Hematopoietic multipotent progenitor cell treated with erythropoietin and hydrocortisone succinate and interleukin-3 and kit ligand, for 6 days (in vitro differentiated cells): ENCODE measurements at regions not wholly inside any gene's neighbourhood (a gene's known extent, or its start where the extent isn't known, plus 50 kb on each side); places are given as distances from the start of the nearest gene placed in this dataset.
"Not testable (repeated sequence)": the region's sequence is repeated elsewhere in the genome, so short reads cannot be mapped to it uniquely, and the experiment has no call there.

Source experiments
- DNase-seq: peaks from one replicate; pipeline ENCODE4 v3.0.0-alpha.2; 2015

DNA sequence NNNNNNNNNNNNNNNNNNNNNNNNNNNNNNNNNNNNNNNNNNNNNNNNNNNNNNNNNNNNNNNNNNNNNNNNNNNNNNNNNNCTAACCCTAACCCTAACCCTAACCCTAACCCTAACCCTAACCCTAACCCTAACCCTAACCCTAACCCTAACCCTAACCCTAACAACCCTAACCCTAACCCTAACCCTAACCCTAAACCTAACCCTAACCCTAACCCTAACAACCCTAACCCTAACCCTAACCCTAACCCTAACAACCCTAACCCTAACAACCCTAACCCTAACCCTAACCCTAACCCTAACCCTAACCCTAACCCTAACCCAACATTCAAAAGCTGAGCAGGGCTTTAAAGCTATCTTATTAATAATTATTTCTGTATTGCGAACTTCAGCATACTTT lies 182.5 kb upstream of the FAM20C start:
- DNase-seq = peak; percentile 6

DNA sequence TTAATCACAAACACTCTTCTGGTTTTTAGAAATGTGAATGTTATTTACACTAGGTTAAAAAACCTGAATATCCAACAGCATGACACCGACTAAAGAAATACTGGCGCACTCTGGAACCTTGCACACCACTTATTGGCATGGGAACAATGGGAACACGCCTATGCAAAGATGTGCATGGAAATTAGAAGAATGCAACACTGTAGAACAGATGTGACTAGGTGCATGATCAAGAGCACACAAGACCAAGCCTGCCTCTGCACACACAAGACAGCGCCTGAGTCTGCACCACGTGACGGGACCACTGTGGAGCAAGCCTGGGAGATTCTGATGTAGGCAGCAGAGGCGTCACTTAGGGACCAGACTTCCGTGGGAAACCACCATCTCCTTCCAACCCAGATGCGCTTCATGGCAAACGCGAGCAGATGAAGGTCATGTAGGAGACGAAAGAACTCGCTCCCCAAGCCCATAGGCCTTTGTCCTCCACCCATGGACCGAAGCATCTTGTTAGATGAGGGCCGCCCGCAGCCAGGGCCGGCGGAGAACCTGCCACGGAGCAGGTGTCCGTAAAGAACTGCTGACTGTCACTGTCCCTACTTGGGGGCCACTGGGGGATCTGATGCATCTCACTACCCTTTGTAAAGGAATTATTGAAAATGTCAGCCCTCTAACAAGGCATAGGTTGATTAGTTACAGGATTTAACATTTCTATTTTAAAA lies 159.6 kb upstream of the FAM20C start:
- DNase-seq = not testable (repeated sequence)

- DNase-seq = not testable (repeated sequence)
These were observed 157.2 kb upstream of the FAM20C start for GRCh38 chr7:35121-35541.

DNA sequence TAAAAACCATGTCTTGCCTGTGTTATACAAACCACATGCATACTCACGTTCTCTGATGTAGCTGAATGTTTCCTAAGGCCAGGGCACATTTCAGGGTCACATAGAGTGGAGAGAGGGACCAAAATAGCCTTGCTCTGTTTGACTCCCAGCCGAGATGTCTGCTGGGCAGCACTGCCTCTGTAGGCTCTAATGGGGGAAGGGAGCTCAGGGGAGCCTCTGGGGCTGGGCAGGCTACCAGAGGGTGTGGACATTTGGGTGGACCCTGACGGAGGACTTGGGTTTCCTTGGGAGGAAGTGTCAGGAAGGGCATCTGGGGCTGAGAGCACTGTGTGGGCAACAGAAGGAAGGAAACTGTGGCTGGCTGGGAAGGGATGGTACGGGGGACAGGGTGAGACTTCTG lies 155.8 kb upstream of the FAM20C start:
- not testable (repeated sequence) for DNase-seq

DNA sequence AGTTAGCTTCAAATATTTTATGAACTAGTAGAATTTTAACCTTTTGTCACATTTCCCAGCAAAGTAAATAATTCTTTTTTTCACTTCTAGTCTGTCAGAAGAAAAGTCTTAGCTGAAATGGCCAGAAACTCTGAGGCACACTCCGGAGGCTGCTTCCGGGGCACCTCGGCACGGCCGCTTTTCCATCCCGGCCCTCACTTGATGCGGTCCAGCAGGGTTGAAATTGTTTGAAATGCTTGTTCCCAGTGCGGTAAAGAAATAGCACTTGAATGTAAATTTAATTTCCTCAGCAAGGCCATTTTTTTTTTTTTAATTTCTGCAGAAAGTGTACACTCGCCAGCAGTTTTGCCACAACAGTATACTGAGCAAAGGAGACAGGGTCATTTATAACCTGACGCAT lies 154.7 kb upstream of the FAM20C start:
- DNase-seq = not testable (repeated sequence)

DNA sequence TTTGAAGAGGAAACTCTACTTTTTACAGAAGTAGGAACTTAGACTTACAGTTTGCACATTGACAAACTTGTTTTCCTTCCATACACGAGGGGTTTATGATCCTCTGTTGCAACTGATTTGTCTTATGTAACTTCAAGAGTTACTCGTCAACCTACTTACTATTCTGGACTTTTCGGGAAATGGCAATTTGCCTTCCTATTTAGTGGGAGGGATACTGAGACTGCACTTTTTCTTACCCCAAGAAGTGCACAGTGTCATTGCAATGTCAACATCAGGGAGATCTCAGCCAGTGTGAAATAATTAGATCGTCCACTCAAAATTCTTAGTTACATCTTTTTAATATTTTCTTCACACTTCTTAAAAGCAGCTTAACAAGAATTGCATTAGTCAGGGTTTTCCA lies 153.9 kb upstream of the FAM20C start:
- DNase-seq = not testable (repeated sequence)

- not testable (repeated sequence) for DNase-seq
These were observed 152.2 kb upstream of the FAM20C start for GRCh38 chr7:39984-40740.

DNA sequence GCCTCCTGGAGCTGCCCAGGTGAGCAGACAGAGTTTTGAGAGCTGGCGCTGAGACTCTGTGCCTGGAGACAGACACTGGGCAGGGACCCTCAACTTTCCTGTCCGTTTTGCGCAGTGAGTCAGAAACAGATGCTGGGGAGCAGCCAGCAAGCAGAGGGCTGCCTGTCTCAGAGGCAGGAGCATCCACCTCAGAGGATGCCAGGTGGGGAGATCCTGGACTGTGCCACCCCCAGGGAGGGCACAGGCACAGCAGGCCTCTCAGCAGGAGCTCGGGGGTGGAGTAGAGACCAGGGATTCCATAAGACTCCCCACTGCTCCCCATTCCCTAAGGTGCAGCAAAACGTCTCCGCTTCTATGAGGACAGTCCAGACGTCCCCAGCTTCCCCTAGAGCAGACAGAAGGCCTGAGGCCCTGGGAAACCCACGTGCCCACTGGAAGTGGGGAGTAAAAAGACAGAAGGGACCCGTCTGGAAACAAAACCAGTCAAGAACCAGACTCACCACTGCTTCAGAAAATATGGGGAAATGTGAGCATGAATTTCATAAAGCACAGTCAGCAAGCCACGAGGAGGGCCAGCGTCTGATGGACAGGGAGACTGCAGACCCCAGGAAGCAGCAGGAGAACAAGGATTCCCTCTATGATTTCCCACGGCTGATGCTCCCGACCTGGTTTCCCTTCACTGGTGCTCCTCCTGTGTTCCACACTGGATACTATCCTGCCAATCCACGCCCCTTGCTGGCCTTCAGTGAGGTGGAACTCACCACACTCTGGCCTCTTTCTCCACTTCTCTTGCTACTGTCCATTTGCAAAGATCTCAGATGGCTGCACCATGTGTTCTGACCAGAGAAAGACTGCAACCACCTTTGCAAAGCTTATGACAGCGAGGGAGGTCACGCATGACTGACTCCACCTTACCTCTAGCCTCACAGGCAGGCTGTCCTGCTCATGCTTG lies 151.3 kb upstream of the FAM20C start:
- DNase-seq = no peak

DNA sequence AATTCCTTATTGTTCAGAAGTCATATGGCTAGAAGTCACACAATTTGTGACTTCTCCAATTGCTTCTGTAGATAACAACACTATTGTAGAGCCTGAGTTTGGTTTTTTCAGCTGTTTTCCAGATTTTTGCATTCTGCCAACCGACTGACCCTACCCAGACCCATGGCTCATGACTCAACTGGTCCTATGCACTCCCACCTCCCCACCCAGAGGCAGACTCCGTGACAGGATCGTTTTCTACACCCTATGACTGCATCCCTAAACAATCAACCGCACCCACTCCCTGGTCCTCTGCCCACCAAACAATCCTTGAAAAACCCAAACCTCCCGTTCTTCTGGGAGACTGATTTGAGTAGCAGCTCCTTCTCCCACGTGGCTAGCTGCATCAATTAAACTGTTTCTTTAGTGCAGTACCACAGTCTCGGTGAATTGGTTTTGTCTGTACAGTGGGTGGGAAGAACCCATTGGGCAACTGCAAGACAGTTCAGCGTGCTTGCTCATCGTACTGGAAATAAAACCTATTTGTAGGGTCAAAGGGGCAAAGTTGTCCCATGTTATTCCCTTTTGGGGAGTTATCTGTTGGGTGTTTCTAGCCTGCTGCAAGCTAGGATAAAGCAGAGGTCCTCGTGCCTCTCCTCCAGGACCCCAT lies 150.3 kb upstream of the FAM20C start:
- DNase-seq = no peak

GRCh38 chr7:43791-44540 lies 148.4 kb upstream of the FAM20C start:
- no peak for DNase-seq

DNA sequence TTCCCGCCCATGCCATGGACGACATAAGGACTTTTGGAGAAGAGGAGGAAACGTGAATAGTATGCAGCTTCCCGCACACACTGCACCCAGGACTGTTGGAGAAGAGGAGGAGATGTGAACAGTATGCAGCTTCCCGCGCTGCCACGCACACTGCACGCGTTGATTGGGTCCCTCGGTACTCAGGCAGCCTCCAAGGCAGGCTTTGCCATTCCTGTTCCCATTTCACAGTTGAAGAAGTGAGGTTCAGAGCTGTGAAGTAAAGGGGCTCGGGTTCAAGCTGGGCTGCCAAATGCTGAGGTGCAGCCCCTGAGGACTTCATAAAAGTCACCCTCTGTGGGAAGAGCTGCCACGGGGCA lies 147.9 kb upstream of the FAM20C start:
- DNase-seq = no peak

DNA sequence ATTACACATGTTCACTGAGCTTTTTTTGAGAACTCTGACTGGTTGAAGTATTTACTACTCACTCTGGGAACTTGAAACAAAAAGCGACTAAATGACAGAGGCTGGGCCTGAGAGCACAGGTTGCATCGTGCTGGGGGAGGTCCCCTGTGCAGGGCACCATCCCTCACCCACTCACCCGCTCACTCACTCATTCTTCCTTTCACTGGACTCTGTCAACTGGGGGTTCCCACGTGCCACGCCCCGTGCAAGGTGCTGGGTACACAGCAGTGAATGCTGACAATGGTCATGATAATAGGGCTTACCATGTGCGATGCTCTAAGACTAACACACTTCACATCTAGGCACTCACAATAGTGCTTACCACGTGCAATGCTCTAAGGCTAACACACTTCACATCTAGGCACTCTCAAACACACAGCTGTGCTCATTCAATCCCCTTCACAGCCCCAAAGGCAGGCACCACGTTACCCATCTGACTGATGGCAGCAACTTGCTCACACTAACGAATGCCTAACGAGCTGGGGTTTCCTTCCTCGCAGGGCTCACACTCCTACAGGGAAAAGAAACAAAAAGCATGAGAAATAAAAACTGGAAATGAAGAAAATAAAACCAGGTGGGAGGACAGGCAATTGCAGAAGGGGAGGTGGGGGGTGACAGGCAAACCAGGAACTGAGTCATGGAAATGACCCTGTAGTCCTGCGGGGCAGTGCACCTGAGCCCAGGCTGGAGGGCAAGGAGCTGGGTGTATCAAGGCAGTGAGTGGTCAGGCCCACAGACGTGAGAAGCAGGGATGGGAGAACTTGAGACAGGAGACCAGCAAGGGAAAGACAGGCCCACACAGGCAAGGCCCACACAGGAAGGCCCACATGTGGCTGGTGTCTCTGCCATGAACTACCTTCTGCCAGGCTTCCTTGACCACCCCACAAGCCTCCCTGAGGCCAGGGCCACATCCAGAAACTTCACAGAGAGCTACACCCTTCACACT lies 147.0 kb upstream of the FAM20C start:
- DNase-seq = no peak

- no peak for DNase-seq
These were observed 146.1 kb upstream of the FAM20C start for GRCh38 chr7:46123-46829.

DNA sequence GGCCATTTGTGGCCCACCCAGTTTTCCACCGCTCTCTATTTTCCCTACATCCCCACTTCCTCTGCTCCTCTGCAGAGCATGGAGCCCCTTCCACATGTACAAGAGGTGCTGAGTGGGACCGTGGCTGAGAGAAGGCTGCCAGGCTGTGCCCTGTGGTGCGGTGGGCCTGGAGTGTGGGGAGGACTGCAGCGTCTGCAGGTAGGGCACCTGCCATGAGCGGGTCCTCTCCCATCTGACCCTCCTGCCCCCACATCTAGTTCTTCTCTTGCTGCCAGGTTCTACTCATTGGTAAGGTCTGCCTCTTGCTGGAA lies 145.6 kb upstream of the FAM20C start:
- no peak for DNase-seq

- DNase-seq = no peak
These were observed 140.8 kb upstream of the FAM20C start for GRCh38 chr7:51456-52068.

- DNase-seq = no peak
These were observed 140.3 kb upstream of the FAM20C start for GRCh38 chr7:52100-52499.

GRCh38 chr7:53531-53930 lies 138.8 kb upstream of the FAM20C start:
- no peak for DNase-seq

DNA sequence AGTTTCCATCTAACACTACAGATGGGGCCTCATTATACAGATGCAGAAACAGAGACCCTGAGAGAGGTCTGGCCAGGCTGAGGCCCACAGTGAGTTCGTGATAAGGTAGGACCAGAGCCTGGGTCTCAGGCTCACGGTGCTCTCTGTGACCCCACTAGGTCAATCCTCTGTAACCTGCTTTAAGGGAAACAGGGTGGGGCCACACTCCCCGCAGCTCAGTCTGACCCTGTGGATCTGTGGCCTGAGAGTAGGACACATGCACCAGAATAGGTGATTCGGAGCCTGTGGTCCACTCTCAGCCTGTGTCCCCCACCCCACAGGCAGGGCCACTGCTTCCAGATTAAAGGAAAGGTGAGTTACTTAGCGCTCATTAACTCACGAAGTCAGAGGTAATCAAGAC lies 137.8 kb upstream of the FAM20C start:
- no peak for DNase-seq

GRCh38 chr7:55690-56248 lies 136.6 kb upstream of the FAM20C start:
- DNase-seq = no peak
